Esophagus muscularis mucosa (tissue), 4 donors: ENCODE measurements at regions not wholly inside any gene's neighbourhood (a gene's known extent, or its start where the extent isn't known, plus 50 kb on each side); places are given as distances from the start of the nearest gene placed in this dataset.
"Not testable (repeated sequence)": the region's sequence is repeated elsewhere in the genome, so short reads cannot be mapped to it uniquely, and the experiment has no call there.

Source experiments
- DNase-seq: peaks from one replicate; pipeline ENCODE4 v3.0.0-alpha.2; 2017; ENCODE audit errors: extremely low spot score
- H3K27ac ChIP-seq, 4 donors: fragments of 200-600 bp; sonication (generic); replicated peaks in 1 of 4; 1 replicate in 3 of 4; 2 replicates in 1 of 4; pipeline ENCODE4 v1.5.1; 2016 to 2019; ENCODE audit warnings: mild to moderate bottlenecking in 1 of 4
- H3K27me3 ChIP-seq, 4 donors: fragments of 200-600 bp; sonication (generic); one replicate each; pipeline versions ENCODE4 v1.5.1 to v1.6.0; 2016 to 2019
- H3K36me3 ChIP-seq, 4 donors: fragments of 200-600 bp; sonication (generic); one replicate each; pipeline ENCODE4 v1.5.1; 2016 to 2019
- H3K4me1 ChIP-seq, 4 donors: fragments of 200-600 bp; sonication (generic); one replicate each; pipeline ENCODE4 v1.5.1; 2016 to 2019
- H3K4me3 ChIP-seq, 4 donors: fragments of 200-600 bp; sonication (generic); 1 replicate in 2 of 4; 2 replicates in 2 of 4; pipeline ENCODE4 v1.5.1; 2016 to 2019; ENCODE audit warnings: mild to moderate bottlenecking in 4 of 4, moderate library complexity in 1 of 4
- H3K9me3 ChIP-seq, 4 donors: fragments of 200-600 bp; sonication (generic); 1 replicate in 3 of 4; 2 replicates in 1 of 4; pipeline ENCODE4 v1.5.1; 2016 to 2019
- CTCF ChIP-seq, 3 experiments: fragments of 200-600 bp in 2 of 3; fragments of 450-650 bp in 1 of 3; sonication (generic) in 2 of 3; IDR thresholded peaks; one replicate each; pipeline ENCODE4 v1.5.1; 2017 to 2019; ENCODE audit warnings: antibody characterized with exemption in 3 of 3, mild to moderate bottlenecking in 2 of 3, moderate library complexity in 1 of 3
- EP300 ChIP-seq: sonication (generic); formaldehyde crosslinking; IDR thresholded peaks from one replicate; pipeline ENCODE4 v1.6.1; 2017; ENCODE audit warnings: antibody characterized with exemption
- POLR2A ChIP-seq: fragments of 450-650 bp; IDR thresholded peaks from one replicate; pipeline ENCODE4 v1.6.1; 2017; ENCODE audit warnings: antibody characterized with exemption, moderate library complexity, mild to moderate bottlenecking, low read depth
- POLR2AphosphoS5 ChIP-seq, 2 donors: sonication (generic); formaldehyde crosslinking; IDR thresholded peaks; one replicate each; pipeline ENCODE4 v1.6.1; 2017; ENCODE audit warnings: antibody characterized with exemption in 2 of 2
- WGBS: methylation state at CpG from one replicate; pipeline ENCODE4 v1.1.5; 2018; 5-methylcytosine and 5-hydroxymethylcytosine counted together
- intact Hi-C: fragments of 100-400 bp; cut with DNase I; formaldehyde crosslinking; loops from one replicate; pipeline ENCODE4 v1.15.1; 2023

- Histone ChIP-seq H3K36me3 (no peaks in the 10 kb centered on the region), H3K9me3 (no peaks in the 10 kb centered on the region), H3K27me3 (peaks cover 0 to 58% (median 0%) of the 10 kb centered on the region in 4 donors), H3K4me3 (no peak overlapping the region), H3K27ac (no peak overlapping the region), H3K4me1 (peaks cover 0 to 3% (median 0%) of the 10 kb centered on the region in 4 donors)
- 73% methylated on average over 9 of the region's 9 CpGs for WGBS
- no peak for TF ChIP-seq POLR2A
- TF ChIP-seq POLR2AphosphoS5 (IDR thresholded peaks at IDR 0.05) = no peak
- no peak for TF ChIP-seq CTCF (IDR thresholded peaks at IDR 0.05)
- TF ChIP-seq EP300 = no peak
- no peak for DNase-seq
- intact Hi-C loops = no loop called here
Measured at GRCh38 chr12:131561891-131562684, 148.8 kb upstream of the SFSWAP start.

GRCh38 chr12:131564138-131564727, 146.7 kb upstream of the SFSWAP start:
- intact Hi-C loops, H3K36me3 ChIP-seq: not testable (repeated sequence)

GRCh38 chr12:131564845-131565244, 146.0 kb upstream of the SFSWAP start:
- 32% methylated on average over 8 of the region's 8 CpGs for WGBS
- intact Hi-C loops = no loop called here
- Histone ChIP-seq H3K27me3 (peaks cover 0 to 70% (median 0%) of the 10 kb centered on the region in 4 donors), H3K27ac (no peak overlapping the region), H3K9me3 (no peaks in the 10 kb centered on the region), H3K36me3 (no peaks in the 10 kb centered on the region), H3K4me1 (peaks cover 0 to 3% (median 0%) of the 10 kb centered on the region in 4 donors), H3K4me3 (no peak overlapping the region)
- TF ChIP-seq EP300 = no peak
- no peak for TF ChIP-seq POLR2A
- TF ChIP-seq POLR2AphosphoS5 (IDR thresholded peaks at IDR 0.05) = no peak
- TF ChIP-seq CTCF (IDR thresholded peaks at IDR 0.05) = no peak
- no peak for DNase-seq

More at GRCh38 chr12:131564138-131564727, 146.7 kb upstream of the SFSWAP start:
- not testable (repeated sequence) for H3K27ac ChIP-seq, H3K4me1 ChIP-seq, H3K4me3 ChIP-seq, H3K9me3 ChIP-seq, DNase-seq
- peaks cover 0 to 64% (median 0%) of the 10 kb centered on the region in 4 donors for H3K27me3 ChIP-seq
- 28% methylated on average over 3 of the region's 12 CpGs for WGBS

- intact Hi-C loops = no loop called here
- H3K4me1 ChIP-seq = peaks cover 0 to 3% (median 0%) of the 10 kb centered on the region in 4 donors
- H3K9me3 ChIP-seq = no peaks in the 10 kb centered on the region
- no peak for TF ChIP-seq POLR2AphosphoS5 (IDR thresholded peaks at IDR 0.05)
- TF ChIP-seq CTCF (IDR thresholded peaks at IDR 0.05) = no peak
- TF ChIP-seq POLR2A = no peak
- TF ChIP-seq EP300 = no peak
- 42% methylated on average over 25 of the region's 25 CpGs for WGBS
- no peak overlapping the region for H3K4me3 ChIP-seq
- no peaks in the 10 kb centered on the region for H3K36me3 ChIP-seq
- H3K27ac ChIP-seq = no peak overlapping the region
- H3K27me3 ChIP-seq = peaks cover 0 to 76% (median 0%) of the 10 kb centered on the region in 4 donors
- no peak for DNase-seq
Measured at GRCh38 chr12:131565267-131566015, 145.4 kb upstream of the SFSWAP start.

GRCh38 chr12:131568336-131568735, 142.6 kb upstream of the SFSWAP start:
- intact Hi-C loops = no loop called here
- H3K9me3 ChIP-seq = no peaks in the 10 kb centered on the region
- peaks cover 0 to 3% (median 0%) of the 10 kb centered on the region in 4 donors for H3K4me1 ChIP-seq
- H3K4me3 ChIP-seq = no peak overlapping the region
- H3K27me3 ChIP-seq = peaks cover 0 to 83% (median 0%) of the 10 kb centered on the region in 4 donors
- no peak for TF ChIP-seq EP300
- TF ChIP-seq POLR2A = no peak
- TF ChIP-seq POLR2AphosphoS5 (IDR thresholded peaks at IDR 0.05) = no peak
- TF ChIP-seq CTCF (IDR thresholded peaks at IDR 0.05) = no peak
- H3K27ac ChIP-seq = no peak overlapping the region
- no peak for DNase-seq
- no peaks in the 10 kb centered on the region for H3K36me3 ChIP-seq
